SK-N-SH (cell line): ENCODE measurements at regions not wholly inside any gene's neighbourhood (a gene's known extent, or its start where the extent isn't known, plus 50 kb on each side); places are given as distances from the start of the nearest gene placed in this dataset.

ENCODE experiments used
- CTCF ChIA-PET: fragments of 300-600, 350-600 bp; formaldehyde crosslinking; extraction: SDS; loops from one replicate; lab custom pipeline; 2021; lab: Yijun Ruan, JAX
- POLR2A ChIA-PET: fragments of 350-600 bp; sonication (Branson Sonifier 250); formaldehyde crosslinking; extraction: SDS; loops from one replicate; lab custom pipeline; 2020; ENCODE audit warnings: antibody characterized with exemption, inconsistent platforms; lab: Yijun Ruan, JAX
- DNase-seq: peaks from one replicate; pipeline ENCODE4 v3.0.0; 2012
- H2AFZ ChIP-seq: fragments of 200-600 bp; sonication (generic); 2 replicates; pipeline ENCODE4 v1.8.1; 2016; ENCODE audit warnings: antibody characterized with exemption, mild to moderate bottlenecking, low read depth
- H3F3A ChIP-seq: fragments of 200-600 bp; sonication (generic); replicated peaks from 2 replicates; pipeline ENCODE3; 2016; ENCODE audit warnings: antibody characterized with exemption, mild to moderate bottlenecking; ENCODE audit not compliant: insufficient read depth
- H3K27ac ChIP-seq, 2 experiments: fragments of 200-500 bp in 1 of 2; fragments of 200-600 bp in 1 of 2; sonication (Bioruptor generic) in 1 of 2; sonication (generic), shearing (Covaris generic) in 1 of 2; 2 replicates each; pipeline versions ENCODE4 v1.5.1 to v1.6.1; 2014 to 2016; ENCODE audit warnings: low read depth in 2 of 2, inconsistent platforms in 1 of 2, low read length in 1 of 2, mild to moderate bottlenecking in 1 of 2, mixed read lengths in 1 of 2
- H3K27me3 ChIP-seq: fragments of 200-600 bp; sonication (generic), shearing (Covaris generic); 2 replicates; pipeline ENCODE4 v1.6.1; 2016; ENCODE audit warnings: mixed run types; ENCODE audit not compliant: insufficient read depth
- H3K36me3 ChIP-seq, 2 experiments: fragments of 200-500 bp in 1 of 2; fragments of 200-600 bp in 1 of 2; sonication (Bioruptor generic) in 1 of 2; sonication (generic) in 1 of 2; replicated peaks in 1 of 2; 2 replicates each; pipeline versions ENCODE3 to v1.5.1; 2014 to 2016; ENCODE audit warnings: low read length in 1 of 2, mild to moderate bottlenecking in 1 of 2; ENCODE audit not compliant: insufficient read depth in 2 of 2, control insufficient read depth in 1 of 2
- H3K4me1 ChIP-seq, 2 experiments: fragments of 200-500 bp in 1 of 2; fragments of 200-600 bp in 1 of 2; sonication (Bioruptor generic) in 1 of 2; sonication (generic), shearing (Covaris generic) in 1 of 2; 2 replicates each; pipeline versions ENCODE4 v1.5.1 to v1.6.1; 2014 to 2016; ENCODE audit warnings: low read depth in 1 of 2, low read length in 1 of 2, mixed run types in 1 of 2; ENCODE audit not compliant: insufficient read depth in 2 of 2, control insufficient read depth in 1 of 2
- H3K4me2 ChIP-seq: fragments of 200-600 bp; sonication (generic), shearing (Covaris generic); 2 replicates; pipeline ENCODE4 v1.6.1; 2017; ENCODE audit warnings: mixed run types
- H3K4me3 ChIP-seq, 2 experiments: fragments of 200-500 bp in 1 of 2; fragments of 200-600 bp in 1 of 2; sonication (Bioruptor generic) in 1 of 2; sonication (generic), shearing (Covaris generic) in 1 of 2; 2 replicates each; pipeline versions ENCODE4 v1.5.1 to v1.8.1; 2014 to 2016; ENCODE audit warnings: low read depth in 2 of 2, inconsistent platforms in 1 of 2, low read length in 1 of 2, mild to moderate bottlenecking in 1 of 2, mixed read lengths in 1 of 2, moderate library complexity in 1 of 2
- H3K79me2 ChIP-seq: fragments of 200-600 bp; sonication (generic); 2 replicates; pipeline ENCODE4 v1.8.1; 2017; ENCODE audit warnings: mild to moderate bottlenecking; ENCODE audit not compliant: insufficient read depth
- H3K9ac ChIP-seq: fragments of 200-600 bp; sonication (generic); 2 replicates; pipeline ENCODE4 v1.6.1; 2017; ENCODE audit warnings: mixed run types
- H3K9me2 ChIP-seq: fragments of 200-600 bp; sonication (generic); 2 replicates; pipeline ENCODE4 v1.6.1; 2017; ENCODE audit warnings: mixed run types
- H3K9me3 ChIP-seq: fragments of 200-600 bp; sonication (generic); 2 replicates; pipeline ENCODE4 v1.6.1; 2017; ENCODE audit warnings: mixed run types, mild to moderate bottlenecking, moderate library complexity
- H4K20me1 ChIP-seq: fragments of 200-600 bp; sonication (generic); 2 replicates; pipeline ENCODE4 v1.6.1; 2017; ENCODE audit warnings: mild to moderate bottlenecking, mixed run types; ENCODE audit not compliant: insufficient read depth
- CTCF ChIP-seq: fragments of 200-600 bp; sonication (generic); IDR thresholded peaks from 2 replicates; pipeline ENCODE4 v1.6.1; 2017; ENCODE audit warnings: antibody characterized with exemption, mild to moderate bottlenecking, moderate library complexity
- ELF1 ChIP-seq: IDR thresholded peaks from 2 replicates; pipeline ENCODE4 v1.4.0; 2012
- FOXJ3 ChIP-seq: sonication (generic); formaldehyde crosslinking; IDR thresholded peaks from 2 replicates; pipeline ENCODE4 v1.5.1; 2020; ENCODE audit warnings: mild to moderate bottlenecking, missing genetic modification reagents
- FOXM1 ChIP-seq: IDR thresholded peaks from 2 replicates; pipeline ENCODE4 v1.4.0; 2012; ENCODE audit warnings: low read depth, mild to moderate bottlenecking
- GABPA ChIP-seq: IDR thresholded peaks from 2 replicates; pipeline ENCODE4 v1.4.0; 2012; ENCODE audit warnings: low read depth, mild to moderate bottlenecking
- GATA2 ChIP-seq: sonication (generic); formaldehyde crosslinking; IDR thresholded peaks from 2 replicates; pipeline ENCODE4 v1.5.0; 2020; ENCODE audit warnings: mild to moderate bottlenecking, missing genetic modification reagents
- IRF3 ChIP-seq: fragments of 150-350 bp; IDR thresholded peaks from 2 replicates; pipeline ENCODE4 v1.6.1; 2016; ENCODE audit warnings: mild to moderate bottlenecking, low read depth, low read length
- MAX ChIP-seq: IDR thresholded peaks from 2 replicates; pipeline ENCODE4 v1.4.0; 2012; ENCODE audit warnings: low read depth
- MEF2A ChIP-seq: IDR thresholded peaks from 2 replicates; pipeline ENCODE4 v1.4.0; 2012; ENCODE audit warnings: low read depth, borderline replicate concordance
- MXI1 ChIP-seq: IDR thresholded peaks from 2 replicates; pipeline ENCODE4 v1.6.1; 2012; ENCODE audit warnings: mild to moderate bottlenecking, low read depth, low read length, improper control_type of control experiment
- NRF1 ChIP-seq: IDR thresholded peaks from 2 replicates; pipeline ENCODE4 v1.6.1; 2012; ENCODE audit warnings: low read depth, mild to moderate bottlenecking, low read length
- PBX3 ChIP-seq: IDR thresholded peaks from 2 replicates; pipeline ENCODE4; 2012
- POLR2AphosphoS5 ChIP-seq: IDR thresholded peaks from 2 replicates; pipeline ENCODE4 v1.6.1; 2012; ENCODE audit warnings: low read depth, low read length
- RAD21 ChIP-seq: IDR thresholded peaks from 2 replicates; pipeline ENCODE4 v1.6.1; 2012; ENCODE audit warnings: mild to moderate bottlenecking, low read length
- RXRA ChIP-seq: IDR thresholded peaks from 2 replicates; pipeline ENCODE4 v1.4.0; 2012; ENCODE audit warnings: low read depth, mild to moderate bottlenecking, borderline replicate concordance
- SMC3 ChIP-seq: IDR thresholded peaks from 2 replicates; pipeline ENCODE4 v1.6.1; 2012; ENCODE audit warnings: low read depth, low read length, improper control_type of control experiment
- TCF12 ChIP-seq: IDR thresholded peaks from 2 replicates; pipeline ENCODE4 v1.4.0; 2012
- USF1 ChIP-seq: IDR thresholded peaks from 2 replicates; pipeline ENCODE4 v1.4.0; 2012; ENCODE audit warnings: low read depth, borderline replicate concordance
- USF2 ChIP-seq: fragments of 150-350 bp; IDR thresholded peaks from 2 replicates; pipeline ENCODE4 v1.6.1; 2017; ENCODE audit warnings: antibody characterized with exemption, low read length, low read depth, borderline replicate concordance
- YY1 ChIP-seq: IDR thresholded peaks from 2 replicates; pipeline ENCODE4 v1.4.0; 2012; ENCODE audit warnings: low read depth, mild to moderate bottlenecking
- WGBS: methylation state at CpG from one replicate; pipeline ENCODE4 v1.1.6; 2017; ENCODE audit warnings: low lambda C conversion rate; 5-methylcytosine and 5-hydroxymethylcytosine counted together

GRCh38 chr9:29691758-29692407 is 2118.6 kb upstream of the C9orf72 start:
- Histone ChIP-seq H3K27me3 (no peaks in the 10 kb centered on the region), H3K27ac (no peak overlapping the region), H3K4me2 (no peak overlapping the region), H2AFZ (no peak overlapping the region), H3F3A (peaks cover 24% of the 10 kb centered on the region), H3K36me3 (no peaks in the 10 kb centered on the region), H4K20me1 (no peaks in the 10 kb centered on the region), H3K79me2 (no peaks in the 10 kb centered on the region)
- POLR2A ChIA-PET = no interaction called here
- CTCF ChIA-PET = no interaction called here
- DNase-seq = peak; percentile 2
- peak; percentile 23; the same call in 1 of the 2 replicates for TF ChIP-seq CTCF
- TF ChIP-seq SMC3 = 0 out of 2 replicates have a peak, but pooled peaks have one; percentile 26
- no peak for TF ChIP-seq PBX3
- TF ChIP-seq RAD21 = peak; percentile 57
- TF ChIP-seq, all 33 proteins: peak for 3
- Histone ChIP-seq H3K4me1 (peaks cover 0 to 10% of the 10 kb centered on the region in 2 experiments; a peak in 1 of 4 replicates), H3K9me3 (peaks cover 10% of the 10 kb centered on the region), H3K9me2 (no peaks in the 10 kb centered on the region), H3K9ac (no peak overlapping the region), H3K4me3 (peak overlapping the region in 1 of 2 experiments; percentile 47; a peak in 1 of 4 replicates)
- 79% methylated on average over 7 of the region's 7 CpGs for WGBS

GRCh38 chr9:29697011-29697410 is 2123.7 kb upstream of the C9orf72 start:
- H3K4me1 ChIP-seq = peaks cover 0 to 19% of the 10 kb centered on the region in 2 experiments; a peak in 2 of 4 replicates
- H3K36me3 ChIP-seq = no peaks in the 10 kb centered on the region
- H3K9ac ChIP-seq = peak overlapping the region; percentile 24; the same call in 1 of the 2 replicates
- no peak overlapping the region for H2AFZ ChIP-seq
- no peaks in the 10 kb centered on the region for H3K27me3 ChIP-seq
- no peaks in the 10 kb centered on the region for H4K20me1 ChIP-seq
- WGBS = 4% methylated on average over 2 of the region's 2 CpGs
- no peak overlapping the region for H3K4me3 ChIP-seq
- peaks cover 29% of the 10 kb centered on the region for H3F3A ChIP-seq
- 0 out of 2 replicates have a peak overlapping the region, but pooled peaks have one; percentile 19 for H3K4me2 ChIP-seq
- H3K27ac ChIP-seq = peak overlapping the region; percentile 47 to 76; a peak in 3 of 4 replicates
- H3K79me2 ChIP-seq = no peaks in the 10 kb centered on the region
- POLR2A ChIA-PET = no interaction called here
- peaks cover 10% of the 10 kb centered on the region; the same call in 1 of the 2 replicates for H3K9me3 ChIP-seq
- DNase-seq = no peak
- CTCF ChIA-PET = no interaction called here
- H3K9me2 ChIP-seq = no peaks in the 10 kb centered on the region
- TF ChIP-seq NRF1 (no peak), GABPA (no peak), FOXM1 (peak; percentile 83), MAX (peak; percentile 48; the same call in 1 of the 2 replicates), IRF3 (no peak), RXRA (peak; percentile 63), MEF2A (peak; percentile 95), USF1 (no peak), ELF1 (no peak), FOXJ3 (CRISPR knock-in tag) (no peak), TCF12 (peak; percentile 88), YY1 (no peak), GATA2 (CRISPR knock-in tag) (no peak), RAD21 (no peak), USF2 (no peak), MXI1 (no peak), POLR2AphosphoS5 (peak; percentile 66; the same call in 1 of the 2 replicates)
